DND-41 (cell line): ENCODE measurements at regions not wholly inside any gene's neighbourhood (a gene's known extent, or its start where the extent isn't known, plus 50 kb on each side); places are given as distances from the start of the nearest gene placed in this dataset.

ENCODE experiments used
- ATAC-seq: fragments of 200-7000 bp; cut with Tn5 transposase; 3 replicates; pipeline ENCODE4 v1.9.1; 2021; ENCODE audit warnings: low read depth; ENCODE audit not compliant: insufficient read depth
- DNase-seq: peaks from one replicate; pipeline ENCODE4 v3.0.0-alpha.2; 2020
- H2AFZ ChIP-seq: 2 replicates; pipeline ENCODE4 v1.6.0; 2012; ENCODE audit warnings: low read depth, low read length
- H3K27ac ChIP-seq: 2 replicates; pipeline ENCODE4 v1.5.1; 2012; ENCODE audit warnings: low read length, inconsistent platforms
- H3K27me3 ChIP-seq: fragments of 200-600 bp; sonication (generic); 2 replicates; pipeline ENCODE4 v1.6.0; 2012; ENCODE audit warnings: low read length, mild to moderate bottlenecking, inconsistent platforms; ENCODE audit not compliant: insufficient read depth, poor library complexity
- H3K36me3 ChIP-seq: 2 replicates; pipeline ENCODE4 v1.5.1; 2012; ENCODE audit warnings: low read length, inconsistent platforms; ENCODE audit not compliant: insufficient read depth
- H3K4me1 ChIP-seq: 2 replicates; pipeline ENCODE4 v1.5.1; 2012; ENCODE audit warnings: mild to moderate bottlenecking, low read length; ENCODE audit not compliant: insufficient read depth
- H3K4me2 ChIP-seq: 2 replicates; pipeline ENCODE4 v1.6.0; 2012; ENCODE audit warnings: mild to moderate bottlenecking, moderate library complexity, low read length, inconsistent platforms; ENCODE audit not compliant: insufficient read depth
- H3K4me3 ChIP-seq, 2 experiments: fragments of 200-600 bp in 1 of 2; shearing (Covaris generic) in 1 of 2; 2 replicates each; pipeline ENCODE4 v1.5.1; 2012 to 2016; ENCODE audit warnings: inconsistent platforms in 2 of 2, low read length in 2 of 2, mild to moderate bottlenecking in 2 of 2, low read depth in 1 of 2, moderate library complexity in 1 of 2
- H3K79me2 ChIP-seq: 2 replicates; pipeline ENCODE4 v1.6.0; 2012; ENCODE audit warnings: low read length, inconsistent platforms; ENCODE audit not compliant: insufficient read depth
- H3K9ac ChIP-seq: 2 replicates; pipeline ENCODE4 v1.6.0; 2012; ENCODE audit warnings: low read depth, mild to moderate bottlenecking, inconsistent platforms, low read length, moderate library complexity
- H3K9me3 ChIP-seq: 2 replicates; pipeline ENCODE4 v1.5.1; 2012; ENCODE audit warnings: low read length, moderate library complexity, mild to moderate bottlenecking, inconsistent platforms; ENCODE audit not compliant: insufficient read depth, severe bottlenecking
- H4K20me1 ChIP-seq: 2 replicates; pipeline ENCODE4 v1.6.0; 2012; ENCODE audit warnings: low read length; ENCODE audit not compliant: insufficient read depth
- CTCF ChIP-seq: IDR thresholded peaks from 2 replicates; pipeline ENCODE4 v1.5.1; 2012; ENCODE audit warnings: borderline replicate concordance, low read length, moderate library complexity, mild to moderate bottlenecking; ENCODE audit not compliant: poor library complexity, severe bottlenecking; ENCODE audit errors: extremely low read depth
- EZH2 ChIP-seq: IDR thresholded peaks from 3 replicates; pipeline ENCODE4 v1.6.1; 2012; ENCODE audit warnings: borderline replicate concordance, low read depth, mild to moderate bottlenecking, moderate library complexity, low read length, inconsistent platforms; ENCODE audit not compliant: severe bottlenecking

- DNase-seq: no peak
- H3K27me3 ChIP-seq: no peaks in the 10 kb centered on the region
- TF ChIP-seq CTCF (no peak), EZH2 (no peak)
- H3K36me3 ChIP-seq: no peaks in the 10 kb centered on the region
- no peak overlapping the region for H3K27ac ChIP-seq
- no peak overlapping the region for H3K4me3 ChIP-seq
- no peak overlapping the region for H3K9ac ChIP-seq
- H3K4me1 ChIP-seq: no peaks in the 10 kb centered on the region
- no peak overlapping the region for H2AFZ ChIP-seq
- ATAC-seq: no peak
- H3K79me2 ChIP-seq: no peaks in the 10 kb centered on the region
- H3K4me2 ChIP-seq: no peak overlapping the region
- H3K9me3 ChIP-seq: no peaks in the 10 kb centered on the region
- H4K20me1 ChIP-seq: no peaks in the 10 kb centered on the region
Measured at GRCh38 chr15:70569714-70570231, 193.6 kb downstream of the UACA start.

- Histone ChIP-seq H2AFZ (no peak overlapping the region), H3K4me3 (no peak overlapping the region), H3K4me1 (no peaks in the 10 kb centered on the region), H3K27ac (no peak overlapping the region), H3K36me3 (no peaks in the 10 kb centered on the region), H3K4me2 (no peak overlapping the region), H3K9ac (no peak overlapping the region), H3K79me2 (no peaks in the 10 kb centered on the region), H3K9me3 (no peaks in the 10 kb centered on the region), H3K27me3 (no peaks in the 10 kb centered on the region), H4K20me1 (no peaks in the 10 kb centered on the region)
- ATAC-seq (no peak; the same call in 2 of the 3 replicates), DNase-seq (no peak)
- TF ChIP-seq EZH2 (no peak), CTCF (peak; percentile 33)
Measured at GRCh38 chr15:70569091-70569713, 194.2 kb downstream of the UACA start.

- no peak overlapping the region for H3K27ac ChIP-seq
Measured at GRCh38 chr15:70566989-70567388, 196.4 kb downstream of the UACA start.

More at GRCh38 chr15:70566989-70567388, 196.4 kb downstream of the UACA start:
- Histone ChIP-seq H2AFZ (no peak overlapping the region), H3K36me3 (no peaks in the 10 kb centered on the region), H3K4me3 (no peak overlapping the region), H3K27me3 (no peaks in the 10 kb centered on the region), H3K4me1 (no peaks in the 10 kb centered on the region), H3K9ac (no peak overlapping the region), H3K9me3 (no peaks in the 10 kb centered on the region), H3K4me2 (no peak overlapping the region), H3K79me2 (no peaks in the 10 kb centered on the region), H4K20me1 (no peaks in the 10 kb centered on the region)
- no peak for ATAC-seq
- DNase-seq: no peak
- TF ChIP-seq EZH2 (no peak), CTCF (no peak)
